WTC11 (cell line): ENCODE measurements at regions not wholly inside any gene's neighbourhood (a gene's known extent, or its start where the extent isn't known, plus 50 kb on each side); places are given as distances from the start of the nearest gene placed in this dataset.

ENCODE experiments used
- CBFB ChIP-seq: sonication (generic); formaldehyde crosslinking; IDR thresholded peaks from 2 replicates; pipeline ENCODE4 v1.8.1; 2022; ENCODE audit warnings: mild to moderate bottlenecking, low read depth, missing genetic modification reagents
- ETV6 ChIP-seq: sonication (generic); formaldehyde crosslinking; IDR thresholded peaks from 2 replicates; pipeline ENCODE4 v1.8.1; 2022; ENCODE audit warnings: mild to moderate bottlenecking, missing genetic modification reagents
- IRF2 ChIP-seq: sonication (generic); formaldehyde crosslinking; IDR thresholded peaks from 2 replicates; pipeline ENCODE4 v1.8.0; 2022; ENCODE audit warnings: low read depth, missing genetic modification reagents, borderline replicate concordance
- JUN ChIP-seq: sonication (generic); formaldehyde crosslinking; IDR thresholded peaks from 2 replicates; pipeline ENCODE4 v1.8.0; 2023; ENCODE audit warnings: mild to moderate bottlenecking, missing genetic modification reagents
- ZNF232 ChIP-seq: sonication (generic); formaldehyde crosslinking; IDR thresholded peaks from 2 replicates; pipeline ENCODE4 v1.8.0; 2022; ENCODE audit warnings: mild to moderate bottlenecking, missing genetic modification reagents
- ZNF263 ChIP-seq: sonication (generic); formaldehyde crosslinking; IDR thresholded peaks from 2 replicates; pipeline ENCODE4 v1.8.1; 2022; ENCODE audit warnings: low read depth, mild to moderate bottlenecking, moderate library complexity, missing genetic modification reagents
- TF ChIP-seq, protein P1 (sequence below): sonication (generic); formaldehyde crosslinking; IDR thresholded peaks from 2 replicates; pipeline ENCODE4 v1.8.0; 2022; ENCODE audit warnings: mild to moderate bottlenecking, missing genetic modification reagents
- TF ChIP-seq, protein P2 (sequence below): sonication (generic); formaldehyde crosslinking; IDR thresholded peaks from 2 replicates; pipeline ENCODE4 v1.8.0; 2022; ENCODE audit warnings: missing genetic modification reagents
- TF ChIP-seq, protein P3 (sequence below): fragments of 200-600 bp; IDR thresholded peaks from 2 replicates; pipeline ENCODE4 v1.8.0; 2022; ENCODE audit warnings: antibody characterized with exemption
- TF ChIP-seq, protein P4 (sequence below): sonication (generic); formaldehyde crosslinking; conservative IDR thresholded peaks from 2 replicates; pipeline ENCODE4 v1.8.1; 2022; ENCODE audit warnings: mild to moderate bottlenecking, missing genetic modification reagents
- TF ChIP-seq, protein P5 (sequence below): fragments of 250-450 bp; sonication (Bioruptor Pico); IDR thresholded peaks from 2 replicates; pipeline ENCODE4 v1.9.0; 2021; ENCODE audit warnings: mild to moderate bottlenecking

DNA sequence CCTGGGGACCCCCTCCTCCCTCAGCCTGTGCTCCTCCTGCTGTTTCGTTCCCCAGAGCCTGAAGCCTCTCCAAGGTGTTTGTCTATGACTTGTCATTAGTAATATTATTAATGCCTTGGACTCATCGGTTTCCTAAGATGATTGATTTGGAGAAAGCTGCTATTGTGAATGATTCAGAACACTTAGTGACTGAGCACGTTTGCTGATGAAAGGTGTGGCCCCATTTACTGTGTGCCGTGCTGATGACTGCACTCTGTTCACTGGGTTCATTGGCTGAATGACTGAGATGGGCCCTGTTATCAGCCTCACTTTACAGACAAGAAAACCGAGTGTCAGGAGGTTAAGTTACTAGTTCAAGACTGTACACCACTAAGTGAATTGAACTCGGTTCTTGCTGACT is 111.4 kb downstream of the SPP2 start:
- TF ChIP-seq, protein P1, sequence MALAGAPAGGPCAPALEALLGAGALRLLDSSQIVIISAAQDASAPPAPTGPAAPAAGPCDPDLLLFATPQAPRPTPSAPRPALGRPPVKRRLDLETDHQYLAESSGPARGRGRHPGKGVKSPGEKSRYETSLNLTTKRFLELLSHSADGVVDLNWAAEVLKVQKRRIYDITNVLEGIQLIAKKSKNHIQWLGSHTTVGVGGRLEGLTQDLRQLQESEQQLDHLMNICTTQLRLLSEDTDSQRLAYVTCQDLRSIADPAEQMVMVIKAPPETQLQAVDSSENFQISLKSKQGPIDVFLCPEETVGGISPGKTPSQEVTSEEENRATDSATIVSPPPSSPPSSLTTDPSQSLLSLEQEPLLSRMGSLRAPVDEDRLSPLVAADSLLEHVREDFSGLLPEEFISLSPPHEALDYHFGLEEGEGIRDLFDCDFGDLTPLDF, result no peak
- TF ChIP-seq, protein P2, sequence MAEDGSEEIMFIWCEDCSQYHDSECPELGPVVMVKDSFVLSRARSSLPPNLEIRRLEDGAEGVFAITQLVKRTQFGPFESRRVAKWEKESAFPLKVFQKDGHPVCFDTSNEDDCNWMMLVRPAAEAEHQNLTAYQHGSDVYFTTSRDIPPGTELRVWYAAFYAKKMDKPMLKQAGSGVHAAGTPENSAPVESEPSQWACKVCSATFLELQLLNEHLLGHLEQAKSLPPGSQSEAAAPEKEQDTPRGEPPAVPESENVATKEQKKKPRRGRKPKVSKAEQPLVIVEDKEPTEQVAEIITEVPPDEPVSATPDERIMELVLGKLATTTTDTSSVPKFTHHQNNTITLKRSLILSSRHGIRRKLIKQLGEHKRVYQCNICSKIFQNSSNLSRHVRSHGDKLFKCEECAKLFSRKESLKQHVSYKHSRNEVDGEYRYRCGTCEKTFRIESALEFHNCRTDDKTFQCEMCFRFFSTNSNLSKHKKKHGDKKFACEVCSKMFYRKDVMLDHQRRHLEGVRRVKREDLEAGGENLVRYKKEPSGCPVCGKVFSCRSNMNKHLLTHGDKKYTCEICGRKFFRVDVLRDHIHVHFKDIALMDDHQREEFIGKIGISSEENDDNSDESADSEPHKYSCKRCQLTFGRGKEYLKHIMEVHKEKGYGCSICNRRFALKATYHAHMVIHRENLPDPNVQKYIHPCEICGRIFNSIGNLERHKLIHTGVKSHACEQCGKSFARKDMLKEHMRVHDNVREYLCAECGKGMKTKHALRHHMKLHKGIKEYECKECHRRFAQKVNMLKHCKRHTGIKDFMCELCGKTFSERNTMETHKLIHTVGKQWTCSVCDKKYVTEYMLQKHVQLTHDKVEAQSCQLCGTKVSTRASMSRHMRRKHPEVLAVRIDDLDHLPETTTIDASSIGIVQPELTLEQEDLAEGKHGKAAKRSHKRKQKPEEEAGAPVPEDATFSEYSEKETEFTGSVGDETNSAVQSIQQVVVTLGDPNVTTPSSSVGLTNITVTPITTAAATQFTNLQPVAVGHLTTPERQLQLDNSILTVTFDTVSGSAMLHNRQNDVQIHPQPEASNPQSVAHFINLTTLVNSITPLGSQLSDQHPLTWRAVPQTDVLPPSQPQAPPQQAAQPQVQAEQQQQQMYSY (CRISPR knock-in tag), result no peak
- no peak for TF ChIP-seq IRF2 (CRISPR knock-in tag)
- no peak for TF ChIP-seq CBFB (CRISPR knock-in tag)
- TF ChIP-seq, protein P3, sequence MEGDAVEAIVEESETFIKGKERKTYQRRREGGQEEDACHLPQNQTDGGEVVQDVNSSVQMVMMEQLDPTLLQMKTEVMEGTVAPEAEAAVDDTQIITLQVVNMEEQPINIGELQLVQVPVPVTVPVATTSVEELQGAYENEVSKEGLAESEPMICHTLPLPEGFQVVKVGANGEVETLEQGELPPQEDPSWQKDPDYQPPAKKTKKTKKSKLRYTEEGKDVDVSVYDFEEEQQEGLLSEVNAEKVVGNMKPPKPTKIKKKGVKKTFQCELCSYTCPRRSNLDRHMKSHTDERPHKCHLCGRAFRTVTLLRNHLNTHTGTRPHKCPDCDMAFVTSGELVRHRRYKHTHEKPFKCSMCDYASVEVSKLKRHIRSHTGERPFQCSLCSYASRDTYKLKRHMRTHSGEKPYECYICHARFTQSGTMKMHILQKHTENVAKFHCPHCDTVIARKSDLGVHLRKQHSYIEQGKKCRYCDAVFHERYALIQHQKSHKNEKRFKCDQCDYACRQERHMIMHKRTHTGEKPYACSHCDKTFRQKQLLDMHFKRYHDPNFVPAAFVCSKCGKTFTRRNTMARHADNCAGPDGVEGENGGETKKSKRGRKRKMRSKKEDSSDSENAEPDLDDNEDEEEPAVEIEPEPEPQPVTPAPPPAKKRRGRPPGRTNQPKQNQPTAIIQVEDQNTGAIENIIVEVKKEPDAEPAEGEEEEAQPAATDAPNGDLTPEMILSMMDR, result no peak
- no peak for TF ChIP-seq ZNF232 (CRISPR knock-in tag)
- TF ChIP-seq JUN (CRISPR knock-in tag), result no peak
- TF ChIP-seq, protein P4, sequence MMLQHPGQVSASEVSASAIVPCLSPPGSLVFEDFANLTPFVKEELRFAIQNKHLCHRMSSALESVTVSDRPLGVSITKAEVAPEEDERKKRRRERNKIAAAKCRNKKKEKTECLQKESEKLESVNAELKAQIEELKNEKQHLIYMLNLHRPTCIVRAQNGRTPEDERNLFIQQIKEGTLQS, result no peak
- TF ChIP-seq ETV6, result no peak
- TF ChIP-seq, protein P5, sequence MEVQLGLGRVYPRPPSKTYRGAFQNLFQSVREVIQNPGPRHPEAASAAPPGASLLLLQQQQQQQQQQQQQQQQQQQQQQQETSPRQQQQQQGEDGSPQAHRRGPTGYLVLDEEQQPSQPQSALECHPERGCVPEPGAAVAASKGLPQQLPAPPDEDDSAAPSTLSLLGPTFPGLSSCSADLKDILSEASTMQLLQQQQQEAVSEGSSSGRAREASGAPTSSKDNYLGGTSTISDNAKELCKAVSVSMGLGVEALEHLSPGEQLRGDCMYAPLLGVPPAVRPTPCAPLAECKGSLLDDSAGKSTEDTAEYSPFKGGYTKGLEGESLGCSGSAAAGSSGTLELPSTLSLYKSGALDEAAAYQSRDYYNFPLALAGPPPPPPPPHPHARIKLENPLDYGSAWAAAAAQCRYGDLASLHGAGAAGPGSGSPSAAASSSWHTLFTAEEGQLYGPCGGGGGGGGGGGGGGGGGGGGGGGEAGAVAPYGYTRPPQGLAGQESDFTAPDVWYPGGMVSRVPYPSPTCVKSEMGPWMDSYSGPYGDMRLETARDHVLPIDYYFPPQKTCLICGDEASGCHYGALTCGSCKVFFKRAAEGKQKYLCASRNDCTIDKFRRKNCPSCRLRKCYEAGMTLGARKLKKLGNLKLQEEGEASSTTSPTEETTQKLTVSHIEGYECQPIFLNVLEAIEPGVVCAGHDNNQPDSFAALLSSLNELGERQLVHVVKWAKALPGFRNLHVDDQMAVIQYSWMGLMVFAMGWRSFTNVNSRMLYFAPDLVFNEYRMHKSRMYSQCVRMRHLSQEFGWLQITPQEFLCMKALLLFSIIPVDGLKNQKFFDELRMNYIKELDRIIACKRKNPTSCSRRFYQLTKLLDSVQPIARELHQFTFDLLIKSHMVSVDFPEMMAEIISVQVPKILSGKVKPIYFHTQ (CRISPR knock-in tag), result no peak
- no peak for TF ChIP-seq ZNF263 (CRISPR knock-in tag)
